ENCODE measurements at regions not wholly inside any gene's neighbourhood (a gene's known extent, or its start where the extent isn't known, plus 50 kb on each side); places are given as distances from the start of the nearest gene placed in this dataset.

DNA sequence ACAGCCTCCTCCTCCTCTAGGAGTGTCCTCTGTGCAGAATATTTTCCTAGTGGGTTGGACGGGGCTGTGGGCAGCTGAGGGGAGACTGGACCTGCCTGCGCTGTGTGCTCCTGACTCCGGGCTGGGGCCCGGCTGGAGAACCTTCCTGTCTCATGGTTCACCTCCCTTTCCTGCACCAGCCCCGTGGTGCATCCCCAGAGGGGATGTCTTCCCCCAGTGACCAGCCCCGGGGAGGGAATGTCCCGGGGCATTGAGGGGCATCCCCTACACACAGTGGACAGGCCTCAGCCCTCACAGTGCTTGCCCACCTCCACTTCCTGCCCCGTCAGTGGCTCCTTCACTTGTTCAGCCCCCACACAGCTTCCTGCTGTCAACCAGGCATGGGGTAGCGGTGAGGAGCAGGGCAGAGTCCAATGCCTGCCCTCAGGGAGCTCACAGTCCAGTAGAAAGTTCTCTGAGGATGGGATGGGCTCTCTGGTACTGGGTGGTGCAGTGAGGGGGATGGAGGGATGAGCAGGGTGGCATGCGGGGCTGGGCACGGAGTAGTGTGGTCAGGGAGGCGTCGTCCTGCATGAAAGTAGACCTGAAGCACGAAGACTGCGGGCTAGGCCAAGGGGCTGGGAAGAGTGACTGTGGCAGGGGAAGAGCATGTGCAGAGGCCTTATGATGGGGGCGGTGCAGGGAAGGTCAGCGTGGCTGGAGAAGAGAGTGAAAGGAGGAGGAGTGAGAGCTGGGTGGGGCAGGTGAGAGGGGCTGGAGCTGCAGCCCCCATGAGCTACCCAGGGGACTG is 52.1 kb upstream of the PITX1 start:
- DNase-seq, result no peak

DNA sequence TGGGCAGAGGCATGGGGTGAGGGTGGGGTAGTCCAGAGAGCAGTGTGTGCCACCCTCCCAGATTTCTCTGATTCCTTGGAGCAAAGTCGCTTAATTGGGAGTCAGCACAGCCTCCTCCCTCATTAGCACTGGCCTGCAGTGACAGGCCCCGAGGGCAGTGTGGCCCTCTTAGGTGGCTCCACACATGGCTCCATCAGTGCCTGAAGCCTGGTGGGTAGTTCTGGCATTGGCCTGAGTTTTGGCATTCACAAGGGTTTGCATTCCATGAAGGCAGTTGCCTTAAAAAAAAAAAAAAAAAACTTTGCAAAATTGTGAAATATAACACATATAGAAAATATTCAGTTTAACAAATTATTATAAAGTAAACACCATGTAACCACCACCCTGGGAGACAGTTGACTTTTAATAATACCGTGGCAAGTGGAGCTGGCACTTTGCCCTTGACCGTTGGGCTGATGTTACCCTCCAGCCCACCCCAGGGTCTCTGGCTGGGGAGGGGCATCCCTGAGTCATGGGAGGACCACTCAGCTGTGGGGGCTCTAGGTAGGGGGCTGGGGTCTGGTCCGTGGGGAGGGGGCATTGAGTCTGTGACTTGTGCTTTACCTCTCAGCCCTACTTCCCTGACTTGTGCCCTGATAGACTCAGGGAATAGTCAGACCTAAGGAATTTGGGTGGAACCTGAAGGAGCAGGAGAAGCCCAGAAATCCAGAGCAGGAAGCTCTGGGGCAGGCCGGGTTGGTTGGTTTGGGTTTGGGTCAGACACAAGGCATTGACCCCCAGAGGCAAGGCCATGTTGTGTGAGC is 51.3 kb upstream of the PITX1 start:
- DNase-seq, result no peak
